NT2/D1 (cell line): ENCODE measurements at regions not wholly inside any gene's neighbourhood (a gene's known extent, or its start where the extent isn't known, plus 50 kb on each side); places are given as distances from the start of the nearest gene placed in this dataset.

Experiments
- SUZ12 ChIP-seq: IDR thresholded peaks from 2 replicates; pipeline ENCODE4 v1.6.1; 2011; ENCODE audit not compliant: insufficient read length, insufficient read depth; ENCODE audit errors: extremely low read depth
- YY1 ChIP-seq: IDR thresholded peaks from 2 replicates; pipeline ENCODE4 v1.6.1; 2011; ENCODE audit not compliant: insufficient read length, insufficient read depth

- no peak for TF ChIP-seq YY1
- TF ChIP-seq SUZ12: no peak
These were observed 100.5 kb downstream of the TMEM174 start for GRCh38 chr5:73273379-73274050.
